HG02798 (cell line): ENCODE measurements at regions not wholly inside any gene's neighbourhood (a gene's known extent, or its start where the extent isn't known, plus 50 kb on each side); places are given as distances from the start of the nearest gene placed in this dataset.

ENCODE experiments used
- ATAC-seq: cut with Tn5 transposase; IDR thresholded peaks from one replicate; pipeline ENCODE4 v1.9.1; 2021; ENCODE audit warnings: mild to moderate bottlenecking; ENCODE audit not compliant: unreplicated experiment, poor library complexity

DNA sequence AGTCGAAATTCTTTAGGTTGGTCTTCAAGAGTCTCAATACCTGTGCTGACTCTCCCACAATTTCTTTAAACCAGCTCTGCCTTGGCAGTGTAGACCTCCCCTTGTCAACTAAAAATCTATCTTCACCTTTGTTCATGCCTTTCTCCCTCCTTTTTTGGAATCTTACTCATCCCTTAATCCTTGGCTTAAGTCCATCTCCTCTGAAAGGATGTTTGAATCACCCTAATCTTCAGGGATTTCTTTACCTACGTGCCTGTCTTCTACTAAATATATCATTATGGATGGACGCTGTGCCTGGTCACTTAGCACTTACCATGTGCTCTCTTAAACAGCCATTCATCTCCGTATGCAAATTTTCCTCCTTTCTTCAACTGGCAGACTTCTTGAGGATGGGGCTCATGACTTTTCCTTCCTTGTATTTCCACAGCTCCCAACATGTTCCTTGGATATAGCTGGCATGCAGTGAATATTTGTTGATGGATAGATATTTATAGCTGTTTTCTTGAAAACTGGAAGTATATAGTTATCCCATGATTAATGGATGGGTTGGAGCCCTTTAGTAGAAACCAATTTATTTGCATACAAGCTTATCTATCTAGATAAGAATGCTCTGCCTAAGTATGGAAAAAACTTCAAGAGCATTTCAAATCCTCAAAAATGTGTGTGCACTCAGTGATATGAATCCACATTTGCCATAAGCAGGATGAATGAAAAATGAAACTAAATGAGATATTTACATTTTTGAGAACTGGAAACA is 166.6 kb downstream of the SPRY1 start:
- no peak for ATAC-seq

- ATAC-seq: peak; percentile 100
Measured at GRCh38 chr4:123564758-123565346, 168.3 kb downstream of the SPRY1 start.

GRCh38 chr4:123568936-123569335 is 172.3 kb downstream of the SPRY1 start:
- ATAC-seq: no peak

GRCh38 chr4:123569541-123569940 is 172.9 kb downstream of the SPRY1 start:
- ATAC-seq: no peak

- ATAC-seq: peak; percentile 42
Measured at GRCh38 chr4:123573866-123574508, 177.4 kb downstream of the SPRY1 start.

GRCh38 chr4:123575291-123575690 is 178.7 kb downstream of the SPRY1 start:
- ATAC-seq: no peak

DNA sequence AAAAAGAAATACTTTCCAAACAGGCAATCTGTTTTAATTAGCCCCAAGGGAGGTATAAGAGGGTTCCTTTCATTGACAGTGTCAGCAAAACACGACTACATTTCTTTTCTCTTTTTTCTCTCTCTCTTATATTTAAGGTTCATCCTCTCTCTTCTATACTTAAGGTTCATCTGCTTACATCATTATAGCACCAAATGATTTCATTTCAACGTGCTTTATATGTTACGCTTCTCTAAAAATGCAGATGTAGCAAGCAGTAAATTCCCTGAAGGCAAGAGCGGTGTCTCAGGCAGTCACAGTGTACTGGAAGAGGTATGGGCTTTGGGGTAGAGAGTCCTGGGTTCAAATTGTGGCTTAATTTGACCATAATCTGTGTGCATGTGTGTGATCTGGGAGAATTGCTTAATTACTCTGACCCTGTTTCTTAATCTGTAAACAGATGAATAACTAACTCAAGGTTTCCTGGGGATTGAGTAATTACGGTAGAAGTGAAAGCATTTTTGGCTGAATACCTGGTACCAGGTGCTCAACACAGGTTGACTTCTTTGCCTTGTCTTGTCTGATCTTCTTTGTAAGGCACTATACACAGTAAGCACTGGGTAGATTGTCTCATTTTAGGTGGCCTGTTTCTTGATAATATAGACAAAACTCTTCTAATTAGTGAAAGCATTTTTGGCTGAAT is 180.8 kb downstream of the SPRY1 start:
- ATAC-seq: no peak

GRCh38 chr4:123578276-123579029 is 181.9 kb downstream of the SPRY1 start:
- ATAC-seq: no peak

- no peak for ATAC-seq
Measured at GRCh38 chr4:123579961-123580360, 183.4 kb downstream of the SPRY1 start.

- ATAC-seq: no peak
Measured at GRCh38 chr4:123580981-123581664, 184.5 kb downstream of the SPRY1 start.

DNA sequence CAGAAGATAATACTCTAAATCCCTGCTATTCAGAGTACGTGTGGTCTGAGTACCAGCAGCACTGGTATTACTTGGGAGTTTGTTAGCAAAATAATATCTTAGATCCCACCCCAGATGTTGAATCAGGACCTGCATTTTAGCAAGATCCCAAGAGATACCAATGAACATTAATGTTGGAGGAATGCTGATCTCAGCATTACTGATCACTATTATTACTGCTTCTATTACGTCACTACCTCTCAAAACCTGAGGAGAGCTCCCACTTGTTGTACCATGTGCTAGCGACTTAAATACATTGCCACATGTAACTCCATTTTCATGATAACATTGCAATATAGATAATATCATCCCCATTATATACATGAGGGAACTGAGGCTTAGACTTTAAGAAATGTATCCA is 185.2 kb downstream of the SPRY1 start:
- no peak for ATAC-seq

DNA sequence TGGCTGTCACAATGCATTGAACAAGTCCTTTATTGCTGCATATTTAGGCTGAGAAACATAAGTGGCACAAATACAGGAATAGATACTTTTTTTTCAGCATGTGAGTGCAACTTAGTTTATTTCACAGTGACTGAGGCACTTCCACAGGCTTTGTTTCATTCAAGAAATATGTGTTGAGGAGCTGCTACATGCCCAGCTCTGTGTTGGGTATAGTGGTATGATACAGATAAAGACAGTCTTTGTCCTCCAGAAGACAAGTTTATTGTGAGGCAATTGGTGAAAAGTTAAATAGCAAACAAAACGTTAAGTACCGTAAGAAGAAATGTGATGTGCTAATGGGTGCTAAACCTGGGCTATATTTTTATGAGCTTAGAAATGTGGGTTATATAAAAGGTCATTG is 186.4 kb downstream of the SPRY1 start:
- no peak for ATAC-seq

DNA sequence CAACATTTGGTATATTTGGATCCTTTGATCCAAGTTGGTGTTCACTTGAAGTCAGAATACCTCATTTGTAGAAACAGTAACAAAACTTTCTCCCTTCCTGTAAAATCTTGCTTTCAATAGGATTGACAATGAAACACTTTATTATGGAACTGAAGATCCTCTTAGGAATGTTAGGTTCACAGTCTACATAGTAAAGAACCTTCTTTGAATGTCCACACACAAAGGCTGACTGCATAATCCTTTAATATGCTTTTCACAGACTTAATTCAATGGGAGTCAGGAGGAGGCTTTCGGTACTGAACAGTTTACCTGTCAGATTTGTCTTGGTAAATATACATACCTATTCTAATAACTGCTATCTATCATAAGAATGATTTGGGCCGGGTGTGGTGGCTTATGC is 188.5 kb downstream of the SPRY1 start:
- no peak for ATAC-seq

DNA sequence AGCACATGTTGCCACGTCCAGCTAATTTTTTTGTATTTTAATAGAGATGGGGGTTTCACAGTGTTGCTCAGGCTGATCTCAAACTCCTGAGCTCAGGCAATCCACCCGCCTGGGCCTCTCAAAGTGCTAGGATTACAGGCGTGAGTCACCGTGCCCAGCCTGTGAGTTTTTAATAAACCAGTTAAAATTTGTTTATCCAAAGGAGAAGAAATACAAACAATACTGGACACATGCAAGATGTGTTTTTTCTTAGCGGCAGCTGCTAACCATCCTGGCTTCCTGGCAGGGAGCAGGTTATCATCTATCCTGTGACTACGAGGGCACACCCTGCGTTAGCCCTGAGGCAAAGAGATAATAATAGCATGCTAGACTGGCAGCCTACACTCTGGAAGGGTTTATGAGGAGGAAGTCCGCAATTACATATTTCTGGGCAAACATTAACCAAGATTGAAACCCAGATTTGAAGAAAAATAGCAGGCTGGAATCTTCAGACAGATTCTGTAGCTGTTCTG is 191.4 kb downstream of the SPRY1 start:
- peak; percentile 18 for ATAC-seq

DNA sequence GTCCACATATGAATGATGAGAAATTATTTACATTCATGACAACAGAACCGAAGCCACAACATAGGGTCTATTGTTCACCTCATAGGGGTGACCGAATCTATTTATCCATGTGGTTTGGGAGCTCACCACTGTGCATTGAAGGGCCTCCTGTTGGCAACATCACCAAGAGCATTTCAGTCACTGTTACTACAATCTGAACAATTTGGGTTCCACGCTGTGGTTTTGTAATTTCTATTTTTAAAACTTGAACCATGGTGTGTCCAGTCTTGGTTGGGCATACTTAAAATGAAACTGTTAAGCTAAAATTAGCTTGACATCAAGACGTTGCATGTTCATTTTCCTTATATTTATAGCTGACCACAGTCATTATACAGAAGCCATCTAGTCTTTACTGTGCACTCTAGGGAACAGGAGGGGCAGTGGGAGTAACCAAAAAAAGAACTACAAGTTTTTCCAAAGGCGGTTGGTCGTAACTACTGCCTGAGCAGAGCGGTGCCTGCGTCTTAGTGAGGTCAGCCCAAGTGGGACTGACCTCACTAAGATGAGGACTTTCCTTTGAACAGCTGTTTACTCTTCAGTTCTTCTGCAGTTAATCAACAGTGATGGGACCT is 192.1 kb downstream of the SPRY1 start:
- peak; percentile 69 for ATAC-seq

- no peak for ATAC-seq
Measured at GRCh38 chr4:123589301-123589700, 192.7 kb downstream of the SPRY1 start.

DNA sequence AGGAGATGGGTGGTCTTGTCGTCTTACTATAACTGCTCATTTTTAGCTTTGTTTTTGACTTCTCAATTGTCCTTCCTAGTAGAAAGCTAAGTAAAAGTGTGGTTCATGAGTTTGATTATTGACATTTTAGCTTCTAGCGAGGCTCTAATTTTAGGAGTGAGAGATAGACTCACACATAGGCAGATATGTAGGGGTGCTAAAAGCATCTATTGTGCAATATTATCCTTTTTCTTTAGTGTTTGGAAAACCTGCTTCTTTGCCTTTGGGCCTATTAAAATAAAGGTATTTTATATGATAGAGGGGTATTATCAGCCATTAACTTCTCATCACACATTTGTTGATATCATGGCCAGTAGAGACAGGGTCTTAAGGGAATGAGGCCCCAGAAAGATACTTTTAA is 195.3 kb downstream of the SPRY1 start:
- ATAC-seq: no peak

- no peak for ATAC-seq
Measured at GRCh38 chr4:123593655-123594054, 197.1 kb downstream of the SPRY1 start.

- ATAC-seq: no peak
Measured at GRCh38 chr4:123596805-123597204, 200.2 kb downstream of the SPRY1 start.
